K562 (cell line): ENCODE measurements at regions not wholly inside any gene's neighbourhood (a gene's known extent, or its start where the extent isn't known, plus 50 kb on each side); places are given as distances from the start of the nearest gene placed in this dataset.

ENCODE experiments used
- HDAC1 ChIP-seq, 2 experiments: fragments of 450-650 bp; IDR thresholded peaks; 2 replicates each; pipeline ENCODE4 v1.6.1; 2016 to 2017; ENCODE audit warnings: inconsistent platforms in 1 of 2, mild to moderate bottlenecking in 1 of 2, moderate library complexity in 1 of 2
- PBX2 ChIP-seq, 2 experiments: IDR thresholded peaks in 1 of 2; conservative IDR thresholded peaks in 1 of 2; 2 replicates each; pipeline ENCODE4 v1.6.1; 2016; ENCODE audit warnings: low read depth in 2 of 2, mild to moderate bottlenecking in 1 of 2, missing compliant biosample characterization in 1 of 2, missing genetic modification characterization in 1 of 2, moderate library complexity in 1 of 2
- RBM14 ChIP-seq: fragments of 200-400 bp; formaldehyde crosslinking; IDR thresholded peaks from 2 replicates; pipeline ENCODE4 v1.6.1; 2018; ENCODE audit warnings: low read depth, mild to moderate bottlenecking, low read length, moderate library complexity, borderline replicate concordance; ENCODE audit not compliant: insufficient read depth
- TF ChIP-seq, protein P1 (sequence below): fragments of 450-650 bp; IDR thresholded peaks from 2 replicates; pipeline ENCODE4 v1.6.1; 2016; ENCODE audit warnings: low read depth
- TF ChIP-seq, protein P2 (sequence below): fragments of 450-650 bp; IDR thresholded peaks from 2 replicates; pipeline ENCODE4 v1.6.1; 2016; ENCODE audit warnings: borderline replicate concordance

- TF ChIP-seq, protein P1, sequence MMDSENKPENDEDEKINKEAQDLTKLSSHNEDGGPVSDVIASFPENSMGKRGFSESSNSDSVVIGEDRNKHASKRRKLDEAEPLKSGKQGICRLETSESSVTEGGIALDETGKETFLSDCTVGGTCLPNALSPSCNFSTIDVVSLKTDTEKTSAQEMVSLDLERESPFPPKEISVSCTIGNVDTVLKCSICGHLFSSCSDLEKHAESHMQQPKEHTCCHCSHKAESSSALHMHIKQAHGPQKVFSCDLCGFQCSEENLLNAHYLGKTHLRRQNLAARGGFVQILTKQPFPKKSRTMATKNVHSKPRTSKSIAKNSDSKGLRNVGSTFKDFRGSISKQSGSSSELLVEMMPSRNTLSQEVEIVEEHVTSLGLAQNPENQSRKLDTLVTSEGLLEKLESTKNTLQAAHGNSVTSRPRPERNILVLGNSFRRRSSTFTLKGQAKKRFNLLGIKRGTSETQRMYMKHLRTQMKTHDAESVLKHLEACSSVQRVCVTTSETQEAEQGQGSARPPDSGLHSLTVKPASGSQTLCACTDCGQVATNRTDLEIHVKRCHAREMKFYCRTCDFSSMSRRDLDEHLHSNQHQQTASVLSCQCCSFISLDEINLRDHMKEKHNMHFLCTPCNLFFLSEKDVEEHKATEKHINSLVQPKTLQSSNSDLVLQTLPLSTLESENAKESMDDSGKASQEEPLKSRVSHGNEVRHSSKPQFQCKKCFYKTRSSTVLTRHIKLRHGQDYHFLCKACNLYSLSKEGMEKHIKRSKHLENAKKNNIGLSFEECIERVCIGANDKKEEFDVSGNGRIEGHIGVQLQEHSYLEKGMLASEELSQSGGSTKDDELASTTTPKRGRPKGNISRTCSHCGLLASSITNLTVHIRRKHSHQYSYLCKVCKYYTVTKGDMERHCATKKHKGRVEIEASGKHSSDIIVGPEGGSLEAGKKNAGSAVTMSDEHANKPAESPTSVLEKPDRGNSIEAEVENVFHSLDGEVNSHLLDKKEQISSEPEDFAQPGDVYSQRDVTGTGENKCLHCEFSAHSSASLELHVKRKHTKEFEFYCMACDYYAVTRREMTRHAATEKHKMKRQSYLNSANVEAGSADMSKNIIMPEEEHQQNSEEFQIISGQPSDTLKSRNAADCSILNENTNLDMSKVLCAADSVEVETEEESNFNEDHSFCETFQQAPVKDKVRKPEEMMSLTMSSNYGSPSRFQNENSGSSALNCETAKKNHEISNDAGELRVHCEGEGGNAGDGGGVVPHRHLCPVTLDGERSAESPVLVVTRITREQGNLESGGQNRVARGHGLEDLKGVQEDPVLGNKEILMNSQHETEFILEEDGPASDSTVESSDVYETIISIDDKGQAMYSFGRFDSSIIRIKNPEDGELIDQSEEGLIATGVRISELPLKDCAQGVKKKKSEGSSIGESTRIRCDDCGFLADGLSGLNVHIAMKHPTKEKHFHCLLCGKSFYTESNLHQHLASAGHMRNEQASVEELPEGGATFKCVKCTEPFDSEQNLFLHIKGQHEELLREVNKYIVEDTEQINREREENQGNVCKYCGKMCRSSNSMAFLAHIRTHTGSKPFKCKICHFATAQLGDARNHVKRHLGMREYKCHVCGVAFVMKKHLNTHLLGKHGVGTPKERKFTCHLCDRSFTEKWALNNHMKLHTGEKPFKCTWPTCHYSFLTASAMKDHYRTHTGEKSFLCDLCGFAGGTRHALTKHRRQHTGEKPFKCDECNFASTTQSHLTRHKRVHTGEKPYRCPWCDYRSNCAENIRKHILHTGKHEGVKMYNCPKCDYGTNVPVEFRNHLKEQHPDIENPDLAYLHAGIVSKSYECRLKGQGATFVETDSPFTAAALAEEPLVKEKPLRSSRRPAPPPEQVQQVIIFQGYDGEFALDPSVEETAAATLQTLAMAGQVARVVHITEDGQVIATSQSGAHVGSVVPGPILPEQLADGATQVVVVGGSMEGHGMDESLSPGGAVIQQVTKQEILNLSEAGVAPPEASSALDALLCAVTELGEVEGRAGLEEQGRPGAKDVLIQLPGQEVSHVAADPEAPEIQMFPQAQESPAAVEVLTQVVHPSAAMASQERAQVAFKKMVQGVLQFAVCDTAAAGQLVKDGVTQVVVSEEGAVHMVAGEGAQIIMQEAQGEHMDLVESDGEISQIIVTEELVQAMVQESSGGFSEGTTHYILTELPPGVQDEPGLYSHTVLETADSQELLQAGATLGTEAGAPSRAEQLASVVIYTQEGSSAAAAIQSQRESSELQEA = no peak
- TF ChIP-seq, protein P2, sequence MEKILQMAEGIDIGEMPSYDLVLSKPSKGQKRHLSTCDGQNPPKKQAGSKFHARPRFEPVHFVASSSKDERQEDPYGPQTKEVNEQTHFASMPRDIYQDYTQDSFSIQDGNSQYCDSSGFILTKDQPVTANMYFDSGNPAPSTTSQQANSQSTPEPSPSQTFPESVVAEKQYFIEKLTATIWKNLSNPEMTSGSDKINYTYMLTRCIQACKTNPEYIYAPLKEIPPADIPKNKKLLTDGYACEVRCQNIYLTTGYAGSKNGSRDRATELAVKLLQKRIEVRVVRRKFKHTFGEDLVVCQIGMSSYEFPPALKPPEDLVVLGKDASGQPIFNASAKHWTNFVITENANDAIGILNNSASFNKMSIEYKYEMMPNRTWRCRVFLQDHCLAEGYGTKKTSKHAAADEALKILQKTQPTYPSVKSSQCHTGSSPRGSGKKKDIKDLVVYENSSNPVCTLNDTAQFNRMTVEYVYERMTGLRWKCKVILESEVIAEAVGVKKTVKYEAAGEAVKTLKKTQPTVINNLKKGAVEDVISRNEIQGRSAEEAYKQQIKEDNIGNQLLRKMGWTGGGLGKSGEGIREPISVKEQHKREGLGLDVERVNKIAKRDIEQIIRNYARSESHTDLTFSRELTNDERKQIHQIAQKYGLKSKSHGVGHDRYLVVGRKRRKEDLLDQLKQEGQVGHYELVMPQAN = no peak
- no peak for TF ChIP-seq PBX2 (CRISPR knock-in tag; IDR thresholded peaks at IDR 0.05; ENCODE audit: low read depth)
- no peak for TF ChIP-seq PBX2 (tag; conservative IDR thresholded peaks at IDR 0.05; ENCODE audit: low read depth)
- no peak for TF ChIP-seq HDAC1 (IDR thresholded peaks at IDR 0.05)
- no peak for TF ChIP-seq RBM14
Observed at GRCh38 chrX:19283597-19284339, 60.0 kb upstream of the PDHA1 start (continued).
